ENCODE measurements at regions not wholly inside any gene's neighbourhood (a gene's known extent, or its start where the extent isn't known, plus 50 kb on each side); places are given as distances from the start of the nearest gene placed in this dataset.
"Not testable (repeated sequence)": the region's sequence is repeated elsewhere in the genome, so short reads cannot be mapped to it uniquely, and the experiment has no call there.

- no peak overlapping the region for H3K4me3 ChIP-seq
- no peaks in the 10 kb centered on the region for H3K9me3 ChIP-seq
- intact Hi-C loops (cut with DNase I), result no loop called here
- 57% methylated on average over 3 of the region's 3 CpGs for WGBS
- H3K36me3 ChIP-seq, result no peaks in the 10 kb centered on the region
- DNase-seq (ENCODE audit: low spot score), result no peak
- no peak overlapping the region for H3K27ac ChIP-seq
- no peak for TF ChIP-seq POLR2A (IDR thresholded peaks at IDR 0.05)
- TF ChIP-seq POLR2AphosphoS5 (IDR thresholded peaks at IDR 0.05), result no peak
- TF ChIP-seq CTCF (IDR thresholded peaks at IDR 0.05), result no peak
- no peaks in the 10 kb centered on the region for H3K27me3 ChIP-seq (replicated peaks; ENCODE audit: insufficient read depth)
- no peaks in the 10 kb centered on the region for H3K4me1 ChIP-seq (replicated peaks)
Measured at GRCh38 chr15:37397266-37398022, 297.1 kb upstream of the MEIS2 start.

- Histone ChIP-seq H3K4me1 (replicated peaks) (no peaks in the 10 kb centered on the region), H3K27ac (no peak overlapping the region), H3K27me3 (replicated peaks; ENCODE audit: insufficient read depth) (no peaks in the 10 kb centered on the region), H3K36me3 (no peaks in the 10 kb centered on the region), H3K9me3 (no peaks in the 10 kb centered on the region), H3K4me3 (no peak overlapping the region)
- intact Hi-C loops (cut with DNase I), result no loop called here
- no peak for TF ChIP-seq POLR2A (IDR thresholded peaks at IDR 0.05)
- TF ChIP-seq POLR2AphosphoS5 (IDR thresholded peaks at IDR 0.05), result no peak
- no peak for TF ChIP-seq CTCF (IDR thresholded peaks at IDR 0.05)
- WGBS, result 98% methylated on average over 1 of the region's 1 CpG
- DNase-seq (ENCODE audit: low spot score), result no peak
Measured at GRCh38 chr15:37416103-37416502, 315.8 kb upstream of the MEIS2 start.

GRCh38 chr15:37425541-37425940 lies 325.2 kb upstream of the MEIS2 start:
- TF ChIP-seq POLR2A (IDR thresholded peaks at IDR 0.05), result no peak
- TF ChIP-seq CTCF (IDR thresholded peaks at IDR 0.05), result no peak
- TF ChIP-seq POLR2AphosphoS5 (IDR thresholded peaks at IDR 0.05), result no peak
- Histone ChIP-seq H3K4me3 (no peak overlapping the region), H3K27me3 (replicated peaks; ENCODE audit: insufficient read depth) (no peaks in the 10 kb centered on the region), H3K27ac (no peak overlapping the region), H3K4me1 (replicated peaks) (no peaks in the 10 kb centered on the region), H3K36me3 (no peaks in the 10 kb centered on the region), H3K9me3 (no peaks in the 10 kb centered on the region)
- WGBS, result 65% methylated on average over 1 of the region's 1 CpG
- intact Hi-C loops (cut with DNase I), result no loop called here
- DNase-seq (ENCODE audit: low spot score), result no peak

- intact Hi-C loops (cut with DNase I); H3K4me1 ChIP-seq (replicated peaks); H3K27ac ChIP-seq; H3K27me3 ChIP-seq (replicated peaks; ENCODE audit: insufficient read depth); H3K9me3 ChIP-seq; H3K4me3 ChIP-seq; DNase-seq (ENCODE audit: low spot score); H3K36me3 ChIP-seq: not testable (repeated sequence)
- 88% methylated on average over 10 of the region's 12 CpGs for WGBS
Measured at GRCh38 chr15:37427393-37427792, 327.0 kb upstream of the MEIS2 start.

- Histone ChIP-seq H3K27me3 (replicated peaks; ENCODE audit: insufficient read depth) (no peaks in the 10 kb centered on the region), H3K4me3 (no peak overlapping the region), H3K4me1 (replicated peaks) (no peaks in the 10 kb centered on the region), H3K27ac (no peak overlapping the region), H3K36me3 (no peaks in the 10 kb centered on the region), H3K9me3 (no peaks in the 10 kb centered on the region)
- no peak for TF ChIP-seq POLR2AphosphoS5 (IDR thresholded peaks at IDR 0.05)
- no peak for TF ChIP-seq CTCF (IDR thresholded peaks at IDR 0.05)
- no peak for TF ChIP-seq POLR2A (IDR thresholded peaks at IDR 0.05)
- 60% methylated on average over 2 of the region's 2 CpGs for WGBS
- intact Hi-C loops (cut with DNase I), result no loop called here
- DNase-seq (ENCODE audit: low spot score), result no peak
Measured at GRCh38 chr15:37446921-37447320, 346.6 kb upstream of the MEIS2 start.

Measured in prostate gland (tissue), 2 donors.